ENCODE measurements at regions not wholly inside any gene's neighbourhood (a gene's known extent, or its start where the extent isn't known, plus 50 kb on each side); places are given as distances from the start of the nearest gene placed in this dataset.

GRCh38 chr12:25659621-25660020 lies 106.5 kb upstream of the LMNTD1 start:
- H3K36me3 ChIP-seq = no peaks in the 10 kb centered on the region
- H3K4me3 ChIP-seq = no peak overlapping the region
- no peak overlapping the region for H3K27ac ChIP-seq (replicated peaks in 1 of 4)

DNA sequence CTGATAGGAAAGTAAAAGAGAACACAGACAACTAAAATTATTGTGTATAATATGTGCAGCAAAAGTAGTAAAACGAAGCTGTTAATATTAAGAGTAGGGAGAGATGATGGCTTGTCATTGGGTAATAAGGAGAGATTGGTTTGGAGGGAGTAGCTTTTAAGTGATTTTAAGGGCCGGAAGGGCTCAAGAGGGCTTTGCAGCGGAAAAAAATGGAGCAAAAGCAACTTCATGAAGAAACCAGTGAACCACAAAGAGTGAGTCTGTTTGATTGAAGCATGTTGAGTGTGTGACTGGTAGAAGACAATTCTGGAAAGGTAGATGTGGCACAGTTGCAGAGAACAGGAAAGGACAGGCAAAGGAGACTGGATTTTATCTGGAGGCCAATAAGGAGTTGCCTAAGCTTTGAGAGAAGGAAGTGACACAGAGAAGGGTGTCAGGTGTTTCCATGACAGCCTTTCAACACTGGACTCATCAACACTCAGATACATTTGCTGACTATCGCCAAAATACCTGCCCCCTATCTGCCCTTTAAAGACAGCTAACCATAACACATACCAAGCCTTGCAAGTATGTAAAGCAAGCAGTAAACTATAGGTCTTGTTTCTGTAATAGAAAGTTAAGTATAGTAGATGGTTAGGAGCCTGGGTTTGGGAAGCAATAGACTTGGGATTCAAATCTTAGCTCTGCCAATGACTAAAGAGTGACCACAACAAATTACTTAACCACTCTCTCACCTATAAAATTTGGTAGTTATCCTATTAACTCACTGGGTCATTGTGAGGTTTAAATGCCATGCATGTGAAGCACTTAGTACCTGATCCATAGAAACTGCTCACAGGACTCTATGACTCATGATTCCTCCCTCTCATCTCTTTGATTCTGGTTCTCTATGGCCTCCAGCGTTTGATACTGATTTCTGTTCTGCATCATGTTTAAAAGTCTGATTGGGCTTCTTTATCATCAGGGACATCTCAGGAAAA lies 117.3 kb upstream of the LMNTD1 start:
- H3K27ac ChIP-seq (replicated peaks in 1 of 4) = no peak overlapping the region
- peak; percentile 29 for DNase-seq (ENCODE audit: extremely low spot score)
- WGBS = 87% methylated on average over 5 of the region's 5 CpGs
- no peaks in the 10 kb centered on the region for H3K9me3 ChIP-seq
- no peaks in the 10 kb centered on the region for H3K4me1 ChIP-seq
- TF ChIP-seq CTCF (IDR thresholded peaks at IDR 0.05) = no peak
- TF ChIP-seq POLR2A (IDR thresholded peaks at IDR 0.05; ENCODE audit: low read depth) = no peak
- no peak for TF ChIP-seq EP300 (IDR thresholded peaks at IDR 0.05)
- no peak for TF ChIP-seq POLR2AphosphoS5 (IDR thresholded peaks at IDR 0.05)
- H3K27me3 ChIP-seq = peaks cover 0 to 3% (median 0%) of the 10 kb centered on the region in 4 donors
- no peak overlapping the region for H3K4me3 ChIP-seq
- no peaks in the 10 kb centered on the region for H3K36me3 ChIP-seq
- intact Hi-C loops (cut with DNase I) = no loop called here

More at GRCh38 chr12:25659621-25660020, 106.5 kb upstream of the LMNTD1 start:
- DNase-seq (ENCODE audit: extremely low spot score) = no peak
- 52% methylated on average over 2 of the region's 2 CpGs for WGBS
- TF ChIP-seq EP300 (IDR thresholded peaks at IDR 0.05) = no peak
- no peak for TF ChIP-seq CTCF (IDR thresholded peaks at IDR 0.05)
- no peak for TF ChIP-seq POLR2AphosphoS5 (IDR thresholded peaks at IDR 0.05)
- no peak for TF ChIP-seq POLR2A (IDR thresholded peaks at IDR 0.05; ENCODE audit: low read depth)
- no peaks in the 10 kb centered on the region for H3K9me3 ChIP-seq
- H3K27me3 ChIP-seq = no peaks in the 10 kb centered on the region
- intact Hi-C loops (cut with DNase I) = no loop called here
- H3K4me1 ChIP-seq = no peaks in the 10 kb centered on the region

- TF ChIP-seq POLR2AphosphoS5 (IDR thresholded peaks at IDR 0.05) (no peak), CTCF (IDR thresholded peaks at IDR 0.05) (no peak), POLR2A (IDR thresholded peaks at IDR 0.05; ENCODE audit: low read depth) (no peak), EP300 (IDR thresholded peaks at IDR 0.05) (no peak)
- Histone ChIP-seq H3K27ac (replicated peaks in 1 of 4) (no peak overlapping the region), H3K36me3 (no peaks in the 10 kb centered on the region), H3K4me3 (no peak overlapping the region), H3K9me3 (no peaks in the 10 kb centered on the region), H3K4me1 (no peaks in the 10 kb centered on the region), H3K27me3 (no peaks in the 10 kb centered on the region)
- intact Hi-C loops (cut with DNase I) = no loop called here
- DNase-seq (ENCODE audit: extremely low spot score) = no peak
- 80% methylated on average over 2 of the region's 2 CpGs for WGBS
These were observed 122.7 kb upstream of the LMNTD1 start for GRCh38 chr12:25675808-25676207.

- no peak for TF ChIP-seq CTCF (IDR thresholded peaks at IDR 0.05)
- TF ChIP-seq POLR2AphosphoS5 (IDR thresholded peaks at IDR 0.05) = no peak
- Histone ChIP-seq H3K4me1 (no peaks in the 10 kb centered on the region), H3K27me3 (no peaks in the 10 kb centered on the region), H3K9me3 (no peaks in the 10 kb centered on the region), H3K4me3 (no peak overlapping the region), H3K36me3 (no peaks in the 10 kb centered on the region), H3K27ac (replicated peaks in 1 of 4) (no peak overlapping the region)
- WGBS = 79% methylated on average over 4 of the region's 4 CpGs
- DNase-seq (ENCODE audit: extremely low spot score) = no peak
- intact Hi-C loops (cut with DNase I) = no loop called here
These were observed 124.3 kb upstream of the LMNTD1 start for GRCh38 chr12:25677232-25677937.

Data from esophagus muscularis mucosa (tissue), 4 donors.